Neural cell (in vitro differentiated cells): ENCODE measurements at regions not wholly inside any gene's neighbourhood (a gene's known extent, or its start where the extent isn't known, plus 50 kb on each side); places are given as distances from the start of the nearest gene placed in this dataset.

Experiments
- H2AFZ ChIP-seq: fragments of 200-600, 300-800 bp; sonication (generic), shearing (Covaris generic); 2 replicates; pipeline ENCODE4 v1.6.0; 2014; ENCODE audit warnings: low read depth, mild to moderate bottlenecking, antibody characterized with exemption, low read length, moderate library complexity
- H3F3A ChIP-seq: fragments of 200-600 bp; shearing (Covaris generic); 2 replicates; pipeline ENCODE4 v1.6.1; 2016; ENCODE audit warnings: mild to moderate bottlenecking, moderate library complexity, mixed read lengths, antibody characterized with exemption, low read length; ENCODE audit not compliant: insufficient read depth, poor library complexity, severe bottlenecking
- H3K27ac ChIP-seq: fragments of 200-600, 300-800 bp; sonication (generic), shearing (Covaris generic); 2 replicates; pipeline ENCODE4 v1.5.1; 2014; ENCODE audit warnings: mild to moderate bottlenecking, low read length, moderate library complexity
- H3K27me3 ChIP-seq: fragments of 300-800, 200-600 bp; sonication (generic), shearing (Covaris generic); 2 replicates; pipeline ENCODE4 v1.6.0; 2014; ENCODE audit warnings: mild to moderate bottlenecking, low read depth, low read length, moderate library complexity; ENCODE audit not compliant: insufficient read depth
- H3K36me3 ChIP-seq: fragments of 300-800, 200-600 bp; sonication (generic), shearing (Covaris generic); 2 replicates; pipeline ENCODE4 v1.5.1; 2014; ENCODE audit warnings: mild to moderate bottlenecking, antibody characterized with exemption, low read length, moderate library complexity; ENCODE audit not compliant: insufficient read depth
- H3K4me2 ChIP-seq: fragments of 300-800, 200-600 bp; sonication (generic), shearing (Covaris generic); 2 replicates; pipeline ENCODE4 v1.6.0; 2014; ENCODE audit warnings: mild to moderate bottlenecking, low read length
- H3K4me3 ChIP-seq: fragments of 300-800, 200-600 bp; sonication (generic), shearing (Covaris generic); 2 replicates; pipeline ENCODE4 v1.5.1; 2014; ENCODE audit warnings: mild to moderate bottlenecking, low read length, moderate library complexity
- H3K79me2 ChIP-seq: fragments of 200-600 bp; shearing (Covaris generic); replicated peaks from 2 replicates; pipeline ENCODE4 v1.6.0; 2014; ENCODE audit warnings: mild to moderate bottlenecking, low read length, moderate library complexity; ENCODE audit not compliant: insufficient read depth
- H3K9ac ChIP-seq: fragments of 300-800, 200-600 bp; sonication (generic), shearing (Covaris generic); 2 replicates; pipeline ENCODE4 v1.6.1; 2016; ENCODE audit warnings: mild to moderate bottlenecking, low read length, mixed read lengths
- H3K9me2 ChIP-seq: fragments of 200-600 bp; shearing (Covaris generic); 2 replicates; pipeline ENCODE4 v1.6.1; 2016; ENCODE audit warnings: mild to moderate bottlenecking, low read length, mixed read lengths; ENCODE audit not compliant: insufficient read depth
- H3K9me3 ChIP-seq: fragments of 200-600, 300-800 bp; sonication (generic), shearing (Covaris generic); 2 replicates; pipeline ENCODE4 v1.6.1; 2016; ENCODE audit warnings: mild to moderate bottlenecking, mixed run types, low read length, moderate library complexity, mixed read lengths
- H4K20me1 ChIP-seq: fragments of 200-600 bp; shearing (Covaris generic); 2 replicates; pipeline ENCODE4 v1.6.1; 2016; ENCODE audit warnings: mild to moderate bottlenecking, mixed run types; ENCODE audit not compliant: insufficient read depth
- EP300 ChIP-seq: fragments of 450-650 bp; conservative IDR thresholded peaks from 2 replicates; pipeline ENCODE4 v1.6.1; 2014; ENCODE audit warnings: antibody characterized with exemption, mild to moderate bottlenecking, moderate library complexity; ENCODE audit not compliant: poor library complexity, severe bottlenecking
- EZH2 ChIP-seq: fragments of 200-600, 300-800 bp; shearing (Covaris generic), sonication (generic); IDR thresholded peaks from 2 replicates; pipeline ENCODE4 v1.6.1; 2014; ENCODE audit warnings: antibody characterized with exemption, low read length, borderline replicate concordance, mild to moderate bottlenecking; ENCODE audit not compliant: insufficient read depth, poor library complexity, severe bottlenecking
- MXI1 ChIP-seq: fragments of 450-650 bp; conservative IDR thresholded peaks from 2 replicates; pipeline ENCODE4 v1.6.1; 2014; ENCODE audit warnings: antibody characterized with exemption, mild to moderate bottlenecking; ENCODE audit not compliant: poor library complexity, severe bottlenecking
- POLR2AphosphoS5 ChIP-seq: IDR thresholded peaks from 2 replicates; pipeline ENCODE4 v1.6.1; 2012
- RAD21 ChIP-seq: fragments of 450-650 bp; conservative IDR thresholded peaks from 2 replicates; pipeline ENCODE4 v1.6.1; 2014; ENCODE audit warnings: antibody characterized with exemption, mild to moderate bottlenecking, moderate library complexity
- SMC3 ChIP-seq: fragments of 450-650 bp; conservative IDR thresholded peaks from 2 replicates; pipeline ENCODE4 v1.6.1; 2014; ENCODE audit warnings: antibody characterized with exemption, mild to moderate bottlenecking, moderate library complexity; ENCODE audit not compliant: poor library complexity
- TAF1 ChIP-seq: IDR thresholded peaks from 2 replicates; pipeline ENCODE4 v1.6.1; 2012; ENCODE audit warnings: low read depth
- TF ChIP-seq, protein P1 (sequence below): IDR thresholded peaks from 2 replicates; pipeline ENCODE4 v1.6.1; 2012; ENCODE audit warnings: borderline replicate concordance
- TF ChIP-seq, protein P2 (sequence below): fragments of 450-650 bp; IDR thresholded peaks from 2 replicates; pipeline ENCODE4 v1.5.1; 2014; ENCODE audit warnings: antibody characterized with exemption, mild to moderate bottlenecking, moderate library complexity; ENCODE audit not compliant: poor library complexity, severe bottlenecking

DNA sequence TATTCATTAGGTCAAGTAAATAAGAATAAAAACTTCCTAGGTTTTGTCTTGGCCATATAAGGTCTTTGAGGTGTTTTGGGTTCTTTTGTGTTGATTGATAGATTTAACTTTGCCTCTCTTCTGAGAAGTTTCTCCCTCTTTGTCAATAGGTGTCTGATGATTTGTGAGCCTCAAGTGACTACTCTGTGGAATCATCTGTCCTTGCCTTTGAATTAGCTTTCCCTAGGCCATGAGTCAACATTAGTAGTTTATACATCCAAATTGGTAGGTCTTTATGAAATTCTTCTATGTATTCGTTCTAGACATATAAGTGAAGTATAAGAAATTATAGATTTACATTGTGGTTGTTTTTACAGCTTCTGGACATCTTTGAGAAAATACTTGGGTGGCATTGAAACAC, 864.4 kb downstream of the USP25 start (continued):
- no peak for TF ChIP-seq RAD21

GRCh38 chr21:16596369-16596768, 866.6 kb downstream of the USP25 start:
- Histone ChIP-seq H3K27me3 (no peaks in the 10 kb centered on the region), H3K4me2 (no peak overlapping the region), H2AFZ (no peak overlapping the region), H4K20me1 (no peaks in the 10 kb centered on the region), H3K9me2 (no peaks in the 10 kb centered on the region), H3K27ac (no peak overlapping the region), H3K36me3 (no peaks in the 10 kb centered on the region), H3F3A (no peaks in the 10 kb centered on the region), H3K4me3 (no peak overlapping the region), H3K9me3 (no peaks in the 10 kb centered on the region), H3K79me2 (no peaks in the 10 kb centered on the region), H3K9ac (no peak overlapping the region)
- TF ChIP-seq, protein P1, sequence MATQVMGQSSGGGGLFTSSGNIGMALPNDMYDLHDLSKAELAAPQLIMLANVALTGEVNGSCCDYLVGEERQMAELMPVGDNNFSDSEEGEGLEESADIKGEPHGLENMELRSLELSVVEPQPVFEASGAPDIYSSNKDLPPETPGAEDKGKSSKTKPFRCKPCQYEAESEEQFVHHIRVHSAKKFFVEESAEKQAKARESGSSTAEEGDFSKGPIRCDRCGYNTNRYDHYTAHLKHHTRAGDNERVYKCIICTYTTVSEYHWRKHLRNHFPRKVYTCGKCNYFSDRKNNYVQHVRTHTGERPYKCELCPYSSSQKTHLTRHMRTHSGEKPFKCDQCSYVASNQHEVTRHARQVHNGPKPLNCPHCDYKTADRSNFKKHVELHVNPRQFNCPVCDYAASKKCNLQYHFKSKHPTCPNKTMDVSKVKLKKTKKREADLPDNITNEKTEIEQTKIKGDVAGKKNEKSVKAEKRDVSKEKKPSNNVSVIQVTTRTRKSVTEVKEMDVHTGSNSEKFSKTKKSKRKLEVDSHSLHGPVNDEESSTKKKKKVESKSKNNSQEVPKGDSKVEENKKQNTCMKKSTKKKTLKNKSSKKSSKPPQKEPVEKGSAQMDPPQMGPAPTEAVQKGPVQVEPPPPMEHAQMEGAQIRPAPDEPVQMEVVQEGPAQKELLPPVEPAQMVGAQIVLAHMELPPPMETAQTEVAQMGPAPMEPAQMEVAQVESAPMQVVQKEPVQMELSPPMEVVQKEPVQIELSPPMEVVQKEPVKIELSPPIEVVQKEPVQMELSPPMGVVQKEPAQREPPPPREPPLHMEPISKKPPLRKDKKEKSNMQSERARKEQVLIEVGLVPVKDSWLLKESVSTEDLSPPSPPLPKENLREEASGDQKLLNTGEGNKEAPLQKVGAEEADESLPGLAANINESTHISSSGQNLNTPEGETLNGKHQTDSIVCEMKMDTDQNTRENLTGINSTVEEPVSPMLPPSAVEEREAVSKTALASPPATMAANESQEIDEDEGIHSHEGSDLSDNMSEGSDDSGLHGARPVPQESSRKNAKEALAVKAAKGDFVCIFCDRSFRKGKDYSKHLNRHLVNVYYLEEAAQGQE: no peak
- TF ChIP-seq RAD21 (no peak), MXI1 (no peak), TAF1 (no peak), EZH2 (no peak), EP300 (no peak), SMC3 (no peak), POLR2AphosphoS5 (no peak)
- TF ChIP-seq, protein P2, sequence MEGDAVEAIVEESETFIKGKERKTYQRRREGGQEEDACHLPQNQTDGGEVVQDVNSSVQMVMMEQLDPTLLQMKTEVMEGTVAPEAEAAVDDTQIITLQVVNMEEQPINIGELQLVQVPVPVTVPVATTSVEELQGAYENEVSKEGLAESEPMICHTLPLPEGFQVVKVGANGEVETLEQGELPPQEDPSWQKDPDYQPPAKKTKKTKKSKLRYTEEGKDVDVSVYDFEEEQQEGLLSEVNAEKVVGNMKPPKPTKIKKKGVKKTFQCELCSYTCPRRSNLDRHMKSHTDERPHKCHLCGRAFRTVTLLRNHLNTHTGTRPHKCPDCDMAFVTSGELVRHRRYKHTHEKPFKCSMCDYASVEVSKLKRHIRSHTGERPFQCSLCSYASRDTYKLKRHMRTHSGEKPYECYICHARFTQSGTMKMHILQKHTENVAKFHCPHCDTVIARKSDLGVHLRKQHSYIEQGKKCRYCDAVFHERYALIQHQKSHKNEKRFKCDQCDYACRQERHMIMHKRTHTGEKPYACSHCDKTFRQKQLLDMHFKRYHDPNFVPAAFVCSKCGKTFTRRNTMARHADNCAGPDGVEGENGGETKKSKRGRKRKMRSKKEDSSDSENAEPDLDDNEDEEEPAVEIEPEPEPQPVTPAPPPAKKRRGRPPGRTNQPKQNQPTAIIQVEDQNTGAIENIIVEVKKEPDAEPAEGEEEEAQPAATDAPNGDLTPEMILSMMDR: no peak

DNA sequence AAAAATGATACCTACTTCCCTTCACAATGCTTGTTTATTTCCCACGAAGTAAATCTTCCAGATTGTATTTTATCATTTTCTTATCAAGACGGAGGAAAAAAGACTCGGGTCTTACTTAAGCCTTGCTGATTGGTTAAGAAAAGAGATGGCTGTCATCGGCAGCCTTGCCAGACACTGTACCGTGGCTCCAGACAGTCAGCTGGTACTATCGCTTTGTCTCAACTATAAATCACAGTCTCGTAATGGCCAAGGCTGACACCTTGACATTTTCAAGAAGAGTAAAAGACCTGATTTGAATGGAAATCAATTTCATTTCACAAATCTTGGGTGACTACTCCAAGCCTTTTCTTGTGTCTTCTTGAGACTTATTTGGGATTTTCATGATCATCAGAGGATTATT, 868.0 kb downstream of the USP25 start:
- Histone ChIP-seq H3K79me2 (no peaks in the 10 kb centered on the region), H3K27me3 (no peaks in the 10 kb centered on the region), H2AFZ (no peak overlapping the region), H3K4me3 (no peak overlapping the region), H3K36me3 (no peaks in the 10 kb centered on the region), H3K4me2 (peak overlapping the region; percentile 33), H3K9ac (no peak overlapping the region), H3K9me2 (no peaks in the 10 kb centered on the region), H4K20me1 (no peaks in the 10 kb centered on the region), H3F3A (no peaks in the 10 kb centered on the region), H3K9me3 (no peaks in the 10 kb centered on the region), H3K27ac (peak overlapping the region; percentile 9)
- TF ChIP-seq POLR2AphosphoS5 (peak; percentile 49), EP300 (peak; percentile 81), SMC3 (no peak)
